ENCODE measurements at regions not wholly inside any gene's neighbourhood (a gene's known extent, or its start where the extent isn't known, plus 50 kb on each side); places are given as distances from the start of the nearest gene placed in this dataset.

- no peak overlapping the region for H3K27ac Mint-ChIP-seq
- no peak for DNase-seq
- H3K36me3 Mint-ChIP-seq (ENCODE audit: low read depth) = no peaks in the 10 kb centered on the region
- no peaks in the 10 kb centered on the region for H3K4me1 Mint-ChIP-seq (ENCODE audit: low read depth)
- no peak overlapping the region for H3K4me3 Mint-ChIP-seq
- H3K27me3 Mint-ChIP-seq = no peaks in the 10 kb centered on the region
- peaks cover 14% of the 10 kb centered on the region for H3K9me3 Mint-ChIP-seq
Observed at GRCh38 chr3:13722178-13722577, 157.7 kb downstream of the WNT7A start.

GRCh38 chr3:13718436-13718835 lies 161.4 kb downstream of the WNT7A start:
- no peaks in the 10 kb centered on the region for H3K36me3 Mint-ChIP-seq (ENCODE audit: low read depth)
- peaks cover 16% of the 10 kb centered on the region for H3K9me3 Mint-ChIP-seq
- no peaks in the 10 kb centered on the region for H3K4me1 Mint-ChIP-seq (ENCODE audit: low read depth)
- no peak overlapping the region for H3K4me3 Mint-ChIP-seq
- H3K27me3 Mint-ChIP-seq = no peaks in the 10 kb centered on the region
- DNase-seq = peak; percentile 17
- no peak overlapping the region for H3K27ac Mint-ChIP-seq

- H3K4me3 Mint-ChIP-seq = no peak overlapping the region
- H3K4me1 Mint-ChIP-seq (ENCODE audit: low read depth) = no peaks in the 10 kb centered on the region
- no peak overlapping the region for H3K27ac Mint-ChIP-seq
- DNase-seq = peak; percentile 7
- H3K27me3 Mint-ChIP-seq = no peaks in the 10 kb centered on the region
- H3K9me3 Mint-ChIP-seq = peaks cover 16% of the 10 kb centered on the region
- H3K36me3 Mint-ChIP-seq (ENCODE audit: low read depth) = no peaks in the 10 kb centered on the region
Observed at GRCh38 chr3:13718000-13718399, 161.9 kb downstream of the WNT7A start.

GRCh38 chr3:13717222-13717895 lies 162.5 kb downstream of the WNT7A start:
- H3K27me3 Mint-ChIP-seq = no peaks in the 10 kb centered on the region
- H3K9me3 Mint-ChIP-seq = peaks cover 11% of the 10 kb centered on the region
- no peak overlapping the region for H3K4me3 Mint-ChIP-seq
- no peaks in the 10 kb centered on the region for H3K36me3 Mint-ChIP-seq (ENCODE audit: low read depth)
- H3K27ac Mint-ChIP-seq = no peak overlapping the region
- no peak for DNase-seq
- H3K4me1 Mint-ChIP-seq (ENCODE audit: low read depth) = no peaks in the 10 kb centered on the region

GRCh38 chr3:13716540-13717221 lies 163.2 kb downstream of the WNT7A start:
- Mint-ChIP-seq H3K27me3 (no peaks in the 10 kb centered on the region), H3K4me3 (no peak overlapping the region), H3K9me3 (peaks cover 12% of the 10 kb centered on the region), H3K27ac (no peak overlapping the region), H3K36me3 (ENCODE audit: low read depth) (no peaks in the 10 kb centered on the region), H3K4me1 (ENCODE audit: low read depth) (no peaks in the 10 kb centered on the region)
- peak; percentile 7 for DNase-seq

GRCh38 chr3:13715961-13716360 lies 163.9 kb downstream of the WNT7A start:
- peaks cover 18% of the 10 kb centered on the region for H3K9me3 Mint-ChIP-seq
- H3K36me3 Mint-ChIP-seq (ENCODE audit: low read depth) = no peaks in the 10 kb centered on the region
- H3K27ac Mint-ChIP-seq = no peak overlapping the region
- DNase-seq = no peak
- no peaks in the 10 kb centered on the region for H3K4me1 Mint-ChIP-seq (ENCODE audit: low read depth)
- H3K4me3 Mint-ChIP-seq = no peak overlapping the region
- no peaks in the 10 kb centered on the region for H3K27me3 Mint-ChIP-seq

GRCh38 chr3:13715167-13715954 lies 164.5 kb downstream of the WNT7A start:
- Mint-ChIP-seq H3K9me3 (peaks cover 19% of the 10 kb centered on the region), H3K27ac (no peak overlapping the region), H3K27me3 (peaks cover under 1% of the 10 kb centered on the region), H3K4me3 (no peak overlapping the region), H3K36me3 (ENCODE audit: low read depth) (no peaks in the 10 kb centered on the region), H3K4me1 (ENCODE audit: low read depth) (no peaks in the 10 kb centered on the region)
- DNase-seq = peak; percentile 20

- Mint-ChIP-seq H3K36me3 (ENCODE audit: low read depth) (no peaks in the 10 kb centered on the region), H3K9me3 (peaks cover 29% of the 10 kb centered on the region), H3K27ac (no peak overlapping the region), H3K27me3 (peaks cover 8% of the 10 kb centered on the region), H3K4me3 (no peak overlapping the region), H3K4me1 (ENCODE audit: low read depth) (no peaks in the 10 kb centered on the region)
- DNase-seq = peak; percentile 11
Observed at GRCh38 chr3:13714251-13714916, 165.5 kb downstream of the FBLN2 start.

GRCh38 chr3:13713396-13713795 lies 164.5 kb downstream of the FBLN2 start:
- no peak overlapping the region for H3K27ac Mint-ChIP-seq
- H3K4me1 Mint-ChIP-seq (ENCODE audit: low read depth) = no peaks in the 10 kb centered on the region
- peak; percentile 9 for DNase-seq
- H3K27me3 Mint-ChIP-seq = peaks cover 18% of the 10 kb centered on the region
- H3K9me3 Mint-ChIP-seq = peaks cover 37% of the 10 kb centered on the region
- no peak overlapping the region for H3K4me3 Mint-ChIP-seq
- no peaks in the 10 kb centered on the region for H3K36me3 Mint-ChIP-seq (ENCODE audit: low read depth)

- peaks cover 21% of the 10 kb centered on the region for H3K27me3 Mint-ChIP-seq
- H3K9me3 Mint-ChIP-seq = peaks cover 43% of the 10 kb centered on the region
Observed at GRCh38 chr3:13712682-13713180, 163.8 kb downstream of the FBLN2 start.

GRCh38 chr3:13711911-13712650 lies 163.2 kb downstream of the FBLN2 start:
- no peak overlapping the region for H3K4me3 Mint-ChIP-seq
- H3K36me3 Mint-ChIP-seq (ENCODE audit: low read depth) = no peaks in the 10 kb centered on the region
- H3K27me3 Mint-ChIP-seq = peaks cover 28% of the 10 kb centered on the region
- H3K9me3 Mint-ChIP-seq = peaks cover 50% of the 10 kb centered on the region
- H3K27ac Mint-ChIP-seq = no peak overlapping the region
- DNase-seq = peak; percentile 9
- no peaks in the 10 kb centered on the region for H3K4me1 Mint-ChIP-seq (ENCODE audit: low read depth)

More at GRCh38 chr3:13712682-13713180, 163.8 kb downstream of the FBLN2 start:
- Mint-ChIP-seq H3K27ac (no peak overlapping the region), H3K36me3 (ENCODE audit: low read depth) (no peaks in the 10 kb centered on the region), H3K4me1 (ENCODE audit: low read depth) (no peaks in the 10 kb centered on the region), H3K4me3 (no peak overlapping the region)
- peak; percentile 6 for DNase-seq

GRCh38 chr3:13710251-13710650 lies 161.3 kb downstream of the FBLN2 start:
- peaks cover 65% of the 10 kb centered on the region for H3K9me3 Mint-ChIP-seq
- H3K36me3 Mint-ChIP-seq (ENCODE audit: low read depth) = no peaks in the 10 kb centered on the region
- H3K4me1 Mint-ChIP-seq (ENCODE audit: low read depth) = no peaks in the 10 kb centered on the region
- H3K27me3 Mint-ChIP-seq = peaks cover 45% of the 10 kb centered on the region
- DNase-seq = peak; percentile 6
- no peak overlapping the region for H3K4me3 Mint-ChIP-seq
- no peak overlapping the region for H3K27ac Mint-ChIP-seq

- Mint-ChIP-seq H3K36me3 (ENCODE audit: low read depth) (no peaks in the 10 kb centered on the region), H3K27ac (no peak overlapping the region), H3K27me3 (peaks cover 50% of the 10 kb centered on the region), H3K4me1 (ENCODE audit: low read depth) (no peaks in the 10 kb centered on the region), H3K4me3 (no peak overlapping the region), H3K9me3 (peaks cover 71% of the 10 kb centered on the region)
- no peak for DNase-seq
Observed at GRCh38 chr3:13709706-13710105, 160.8 kb downstream of the FBLN2 start.

Measured in activated T-cell treated with anti-CD3 and anti-CD28 coated beads, Interleukin-2, amount 50 U/mL, for 24 hours (primary cell).